Left colon (tissue), 2 donors: ENCODE measurements at regions not wholly inside any gene's neighbourhood (a gene's known extent, or its start where the extent isn't known, plus 50 kb on each side); places are given as distances from the start of the nearest gene placed in this dataset.

Experiments
- ATAC-seq: fragments of 200-7000 bp; cut with Tn5 transposase; one replicate; pipeline ENCODE4 v1.9.1; 2020; ENCODE audit warnings: mild to moderate bottlenecking, moderate library complexity
- DNase-seq, 2 donors: peaks; one replicate each; pipeline ENCODE4 v3.0.0-alpha.2; 2020
- intact Hi-C, 2 donors: fragments of 100-400 bp; cut with DNase I in 1 of 2; cut with micrococcal nuclease in 1 of 2; formaldehyde crosslinking; loops; one replicate each; pipeline versions ENCODE4 v1.11.2 to v1.14.0; 2022; cut with DNase I, micrococcal nuclease
- donor health status: DM: no; HTN: no; CAD: no.
- donor health status: DM: yes; HTN: yes; CAD: no.

DNA sequence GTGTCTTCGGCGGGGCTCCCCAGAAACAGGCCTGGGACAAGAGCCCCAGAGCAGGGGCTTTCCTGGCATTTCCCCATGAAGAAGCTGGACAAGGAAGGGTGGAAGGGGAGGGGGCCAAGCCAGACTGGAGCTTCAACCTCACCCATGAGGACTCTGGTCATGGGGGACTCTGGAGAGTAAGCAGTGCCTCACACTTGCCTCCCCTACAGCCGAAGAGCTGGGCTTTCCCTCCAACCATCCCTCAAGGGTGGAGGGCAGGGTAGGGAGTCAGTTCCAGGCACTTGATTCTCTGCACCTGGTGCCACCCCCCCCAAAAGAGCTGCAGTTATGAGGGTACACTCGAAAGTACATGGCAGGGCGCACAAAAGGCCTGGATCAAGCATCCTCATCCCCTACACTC, 246.6 kb downstream of the TFCP2L1 start:
- ATAC-seq, result no peak
- no peak for DNase-seq
- intact Hi-C loops, result no loop called here

DNA sequence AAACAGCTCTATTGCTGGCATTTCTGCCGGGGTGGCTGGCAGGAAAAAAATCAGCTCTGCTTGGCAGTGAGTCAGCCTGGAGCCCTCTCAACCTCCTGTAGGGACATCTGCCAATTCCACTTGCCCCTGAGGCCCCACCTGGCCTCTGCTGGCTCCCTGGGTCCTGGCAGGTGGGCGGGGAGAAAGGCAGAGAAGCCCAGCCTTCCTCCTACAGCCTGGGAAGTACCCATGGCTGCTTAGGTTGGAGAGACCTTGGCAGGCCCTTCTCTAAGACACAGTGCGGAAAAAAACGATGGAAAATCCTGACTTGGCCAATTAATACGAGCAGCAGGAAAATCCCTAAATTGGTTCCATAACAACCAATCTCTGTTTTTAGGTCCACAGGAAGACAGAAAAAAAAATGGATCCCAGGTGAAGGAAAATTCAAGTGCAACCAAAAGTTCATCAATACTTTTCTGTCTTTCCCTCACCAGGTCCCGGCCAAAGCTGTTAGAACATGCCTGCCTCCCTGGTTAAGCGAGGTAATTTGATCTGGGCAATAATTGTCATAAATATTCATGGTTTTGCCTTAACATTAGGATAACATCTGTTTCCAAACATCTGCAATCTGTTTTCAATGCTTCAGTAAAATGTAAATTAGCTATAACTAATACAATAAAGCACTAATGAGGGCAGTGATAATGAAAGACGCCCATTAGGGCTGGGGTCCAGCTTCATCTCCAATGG, 245.9 kb downstream of the TFCP2L1 start:
- ATAC-seq (peak; percentile 11), DNase-seq (no peak)
- intact Hi-C loops, result no loop called here

DNA sequence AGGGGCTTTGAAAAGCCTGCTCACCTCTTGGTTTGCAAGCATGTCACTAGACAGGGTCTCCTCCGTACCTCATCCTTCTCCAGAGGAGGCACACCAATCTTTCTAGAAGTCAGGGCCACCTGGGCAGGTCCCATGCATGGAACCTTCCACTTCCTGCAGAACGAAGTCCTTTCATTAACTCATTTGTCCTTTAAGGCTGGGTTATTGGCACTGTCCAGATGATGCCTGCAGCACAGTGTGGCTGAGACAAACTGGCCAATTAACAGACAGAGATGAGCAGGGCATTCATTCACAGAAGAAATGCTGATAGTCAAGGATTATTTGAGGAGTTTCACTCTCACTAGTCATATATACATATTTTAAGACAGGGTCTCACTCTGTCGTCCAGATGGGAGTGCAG, 245.3 kb downstream of the TFCP2L1 start:
- no peak for DNase-seq
- ATAC-seq, result no peak
- intact Hi-C loops, result no loop called here

DNA sequence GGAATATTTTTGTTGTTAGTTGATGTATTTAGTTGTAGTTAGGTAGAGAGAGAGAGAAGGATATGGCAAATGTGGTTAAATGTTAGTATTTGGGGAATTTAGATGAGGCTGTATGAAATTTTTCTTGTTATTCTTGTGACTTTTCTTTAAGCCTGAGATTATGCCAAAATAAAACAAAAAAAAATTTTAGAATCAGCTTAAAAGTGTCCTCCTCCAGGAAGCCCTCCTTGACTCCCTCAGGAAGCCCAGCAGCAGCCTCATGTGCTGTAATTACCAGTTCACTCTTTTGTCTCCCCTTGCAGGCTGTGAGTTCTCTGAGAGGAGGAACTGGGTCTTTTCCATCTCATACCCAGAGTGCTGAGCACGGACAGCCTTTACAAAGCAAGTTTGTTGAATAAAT, 243.5 kb downstream of the TFCP2L1 start:
- no peak for DNase-seq
- no peak for ATAC-seq
- intact Hi-C loops, result no loop called here

DNA sequence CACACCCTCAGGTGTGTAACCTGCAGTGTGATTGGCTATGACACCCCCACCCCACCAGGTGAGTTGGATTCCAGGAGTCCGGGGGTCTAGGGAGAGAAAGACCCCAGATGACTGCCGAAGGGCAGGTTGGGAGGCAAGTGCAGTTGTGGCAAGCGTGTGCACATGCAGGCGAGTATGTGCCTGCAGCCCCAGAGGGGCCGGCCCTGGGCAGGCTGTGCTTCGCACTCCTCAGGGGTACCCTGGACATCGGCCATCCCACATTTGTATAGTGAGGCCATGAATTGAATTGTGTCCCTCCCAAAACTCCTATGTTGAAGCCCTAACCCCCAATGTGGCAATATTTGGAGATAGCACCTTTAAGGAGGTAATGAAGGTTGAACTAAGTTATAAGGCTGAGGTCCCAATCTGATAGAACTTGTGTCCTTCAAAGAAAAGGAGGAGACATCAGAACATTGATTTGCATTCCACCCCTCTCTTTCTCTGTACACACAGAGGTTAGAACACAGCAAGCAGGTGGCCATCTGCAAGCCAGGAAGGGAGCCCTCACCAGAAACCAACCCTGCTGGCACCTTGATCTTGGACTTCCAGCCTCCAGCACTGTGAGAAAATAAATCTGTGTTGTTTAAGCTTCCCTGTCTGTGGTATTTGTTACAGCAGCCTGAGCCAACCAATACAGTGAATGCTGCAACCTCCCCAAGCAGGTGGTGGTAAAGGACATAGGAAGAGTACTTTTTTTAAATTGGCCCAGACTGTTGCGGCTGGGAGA, 241.8 kb downstream of the TFCP2L1 start:
- intact Hi-C loops, result no loop called here
- no peak for ATAC-seq
- no peak for DNase-seq

DNA sequence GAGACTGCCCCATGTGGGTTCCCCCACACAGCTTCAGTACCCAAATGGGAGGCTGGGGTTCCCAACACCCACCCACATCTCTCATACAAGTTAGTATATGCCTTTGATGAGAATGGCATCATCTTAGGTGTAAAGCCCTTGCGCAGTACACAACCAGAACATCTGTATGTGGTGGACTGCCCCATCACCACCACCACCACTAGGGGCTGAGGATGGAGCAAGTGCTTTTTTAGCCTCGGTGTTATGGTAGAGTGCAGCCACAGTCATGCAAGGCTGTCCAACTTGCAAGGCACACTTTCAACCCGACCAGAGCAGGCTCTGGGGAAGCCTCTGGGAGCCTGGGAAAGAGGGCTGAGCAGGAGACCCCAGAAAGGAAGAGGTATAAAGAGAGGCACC, 241.2 kb downstream of the TFCP2L1 start:
- intact Hi-C loops, result no loop called here
- DNase-seq (no peak), ATAC-seq (no peak)

DNA sequence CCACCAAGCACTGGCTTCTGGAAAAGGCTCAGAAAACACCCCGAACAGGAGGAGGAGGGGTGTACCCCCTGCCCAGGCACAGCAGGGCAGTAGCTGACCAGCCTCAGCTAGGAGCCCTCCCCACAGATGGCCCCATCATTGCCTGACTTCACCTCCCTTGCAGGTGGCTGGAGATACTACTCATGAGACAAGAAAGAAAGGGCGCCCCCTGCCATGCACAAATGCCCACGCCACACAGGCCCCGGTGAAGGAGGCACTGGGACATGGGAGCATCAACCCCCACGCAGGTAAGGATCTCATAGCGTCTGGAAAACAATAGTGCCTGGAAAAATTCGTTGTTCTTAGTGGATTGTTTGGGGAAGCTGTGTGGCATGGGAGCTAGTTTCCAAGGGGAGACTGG, 240.6 kb downstream of the TFCP2L1 start:
- intact Hi-C loops, result no loop called here
- DNase-seq, result peak in 1 of 2 donors; percentile 31
- no peak for ATAC-seq

DNA sequence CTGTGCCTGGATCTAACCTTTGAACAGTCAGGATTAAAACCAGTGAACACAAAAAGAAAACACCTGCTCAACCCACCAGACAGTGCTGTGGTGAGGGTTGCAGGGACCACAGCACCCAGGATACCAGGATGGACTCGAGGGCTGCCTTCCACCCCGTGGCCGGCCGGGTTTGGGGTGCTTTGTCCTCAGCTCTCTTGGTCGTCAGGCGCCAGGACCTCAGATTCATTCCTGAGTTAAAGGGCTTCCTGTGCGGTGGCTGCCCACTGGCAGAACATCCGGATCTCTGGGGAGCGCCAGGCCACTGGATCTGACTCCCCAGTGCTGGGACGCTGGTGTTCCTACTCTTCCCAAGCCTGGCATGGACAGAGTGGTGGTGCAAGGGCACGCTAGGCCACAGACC, 239.8 kb downstream of the TFCP2L1 start:
- DNase-seq, result no peak
- no peak for ATAC-seq
- intact Hi-C loops, result no loop called here

DNA sequence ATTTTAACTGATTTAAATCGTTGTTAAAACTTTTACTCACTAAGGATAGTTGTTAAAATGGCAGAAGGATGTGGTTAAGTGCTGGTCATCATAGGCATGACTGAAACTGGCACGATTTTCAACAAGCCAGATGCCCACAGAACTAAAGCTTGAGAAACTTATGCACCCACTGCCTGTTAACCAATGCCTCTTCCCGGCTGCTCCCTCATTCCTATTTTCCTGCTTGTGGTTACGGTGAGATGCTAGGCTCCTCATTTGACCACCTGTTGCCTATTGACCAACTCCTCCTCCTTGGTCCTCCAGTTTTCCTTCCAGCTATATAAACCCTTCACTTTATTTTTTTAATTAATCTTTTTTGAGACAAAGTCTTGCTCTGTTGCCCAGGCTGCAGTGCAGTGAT, 238.7 kb downstream of the TFCP2L1 start:
- DNase-seq, result no peak
- ATAC-seq, result no peak
- intact Hi-C loops, result no loop called here

DNA sequence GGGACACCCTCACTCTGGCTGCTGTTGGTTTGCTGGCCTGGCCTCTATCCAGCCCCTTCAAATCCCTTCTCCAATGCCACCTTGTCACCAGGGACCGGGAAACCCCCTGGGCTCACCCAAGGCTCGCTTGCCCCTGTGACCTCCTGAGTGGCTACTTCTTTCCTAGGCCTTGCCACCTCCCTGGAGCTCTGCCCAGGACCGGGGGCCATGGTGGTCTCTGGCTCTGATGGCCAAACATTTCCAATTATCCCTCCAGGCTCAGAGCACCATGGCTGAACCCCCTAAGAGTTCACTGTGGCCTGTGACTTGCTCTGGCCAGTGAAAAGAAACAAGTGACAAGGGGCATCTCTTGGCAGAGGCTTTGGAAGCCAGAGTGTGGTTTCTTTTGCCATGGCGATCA, 237.6 kb downstream of the TFCP2L1 start:
- ATAC-seq (no peak), DNase-seq (no peak)
- intact Hi-C loops, result no loop called here

DNA sequence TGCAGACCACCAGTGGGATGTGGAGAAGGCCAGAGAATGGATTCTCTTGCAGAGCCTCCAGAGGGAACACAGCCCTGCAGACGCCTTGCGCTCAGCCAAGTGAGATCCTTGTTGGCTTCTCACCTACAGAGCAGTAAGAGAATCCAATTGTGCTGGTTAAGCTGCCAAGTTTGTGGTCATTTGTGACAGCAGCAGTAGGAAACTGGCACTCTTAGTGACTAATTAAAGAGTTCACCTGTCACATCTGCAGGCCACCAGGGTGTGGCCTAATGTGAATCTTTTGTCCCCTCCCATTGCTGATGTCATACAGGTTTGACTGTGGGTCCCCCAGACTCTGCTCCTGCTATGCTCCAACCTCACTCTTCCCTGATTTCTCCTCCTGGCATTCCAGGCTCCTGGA, 235.9 kb downstream of the TFCP2L1 start:
- DNase-seq (no peak), ATAC-seq (no peak)
- intact Hi-C loops, result no loop called here

DNA sequence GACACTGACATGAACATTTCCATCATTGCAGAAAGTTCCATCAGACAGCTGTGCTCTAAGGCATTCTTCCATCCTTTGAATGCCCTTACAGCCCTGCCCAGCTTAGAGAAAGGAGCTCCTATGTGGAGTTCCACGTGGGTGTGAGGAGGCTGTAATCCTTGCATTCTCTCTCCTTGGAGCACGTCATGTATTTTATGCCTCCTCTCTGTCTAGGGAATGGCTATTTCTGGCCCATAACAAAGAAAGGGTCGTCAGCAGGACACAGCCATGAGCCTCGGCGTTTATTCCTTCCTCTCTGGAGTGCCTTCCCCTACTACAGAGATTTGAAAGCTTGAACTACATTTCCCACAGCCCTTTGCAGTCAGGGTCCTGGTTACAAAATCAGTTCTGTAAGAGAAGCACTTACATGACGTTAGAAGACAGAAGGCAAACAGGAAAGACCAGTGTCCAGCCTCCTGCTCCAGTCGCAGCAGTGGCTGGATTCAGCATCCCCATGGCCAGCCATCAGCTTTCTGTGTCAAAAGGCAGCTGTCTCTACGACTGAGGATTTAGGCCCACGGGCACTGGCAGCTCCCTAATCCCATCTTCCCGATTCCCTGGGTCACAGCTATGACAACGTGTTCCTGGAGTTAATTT, 234.9 kb downstream of the TFCP2L1 start:
- ATAC-seq, result no peak
- DNase-seq, result no peak
- intact Hi-C loops, result no loop called here

DNA sequence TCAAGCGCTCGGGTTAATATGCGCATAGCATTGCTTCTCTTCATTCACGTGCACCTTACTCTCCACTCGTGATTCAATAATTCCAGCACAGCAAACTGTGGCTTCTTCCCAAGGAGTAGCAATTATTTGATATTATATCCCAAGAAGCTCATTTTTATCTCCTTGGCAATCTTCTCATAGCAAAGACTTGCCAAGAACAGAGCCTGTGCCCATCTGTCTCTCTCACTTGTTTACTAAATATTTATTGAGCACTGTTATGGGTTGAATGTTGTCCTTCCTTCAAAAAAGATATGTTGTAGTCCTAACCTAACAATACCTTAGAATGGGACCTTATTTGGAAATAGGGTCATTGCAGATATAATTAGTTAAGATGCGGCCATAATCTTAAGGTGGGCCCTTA, 233.7 kb downstream of the TFCP2L1 start:
- DNase-seq, result no peak
- intact Hi-C loops, result no loop called here

DNA sequence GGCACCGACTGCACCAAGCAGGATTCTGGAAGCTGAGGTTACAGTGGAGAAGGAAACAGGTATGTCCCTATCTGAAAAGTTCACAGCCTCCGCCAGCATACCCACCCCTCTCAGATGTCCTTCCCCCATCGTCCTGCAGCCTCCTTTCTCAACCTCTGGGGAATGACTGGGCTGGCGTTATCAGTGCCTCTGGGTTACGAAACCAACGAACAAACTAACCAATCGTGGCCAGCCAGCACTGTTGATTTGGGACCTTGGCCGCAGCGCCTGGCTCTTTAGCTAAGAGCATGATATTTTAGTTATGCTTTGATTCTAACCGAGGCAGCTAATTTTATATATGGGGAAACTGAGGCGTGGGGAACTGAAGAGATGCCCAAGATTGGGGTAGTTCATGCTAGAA, 233.0 kb downstream of the TFCP2L1 start:
- intact Hi-C loops, result no loop called here
- DNase-seq (no peak), ATAC-seq (no peak)

More for the DNA sequence above, 233.7 kb downstream of the TFCP2L1 start:
- ATAC-seq, result no peak

DNA sequence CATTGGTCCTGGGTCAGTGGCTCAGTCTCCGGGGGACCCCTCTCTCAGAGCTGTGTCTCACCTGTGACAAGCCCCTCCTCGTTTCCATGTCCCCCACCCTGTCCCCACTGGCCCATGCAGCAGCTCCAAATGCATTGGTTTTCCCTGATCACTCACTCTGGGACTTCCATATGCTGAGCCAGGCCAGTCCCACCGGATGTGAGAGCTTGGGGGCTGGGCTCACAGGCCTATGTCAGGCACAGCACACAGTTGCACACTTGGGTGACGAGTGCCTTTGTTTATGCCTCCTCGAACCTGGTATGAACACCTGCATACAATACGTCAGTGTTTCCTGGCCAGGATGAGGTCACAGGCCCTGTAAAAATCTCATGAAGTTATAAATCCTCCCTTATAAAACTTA, 232.5 kb downstream of the TFCP2L1 start:
- intact Hi-C loops, result no loop called here
- ATAC-seq (peak; percentile 69), DNase-seq (no peak)

DNA sequence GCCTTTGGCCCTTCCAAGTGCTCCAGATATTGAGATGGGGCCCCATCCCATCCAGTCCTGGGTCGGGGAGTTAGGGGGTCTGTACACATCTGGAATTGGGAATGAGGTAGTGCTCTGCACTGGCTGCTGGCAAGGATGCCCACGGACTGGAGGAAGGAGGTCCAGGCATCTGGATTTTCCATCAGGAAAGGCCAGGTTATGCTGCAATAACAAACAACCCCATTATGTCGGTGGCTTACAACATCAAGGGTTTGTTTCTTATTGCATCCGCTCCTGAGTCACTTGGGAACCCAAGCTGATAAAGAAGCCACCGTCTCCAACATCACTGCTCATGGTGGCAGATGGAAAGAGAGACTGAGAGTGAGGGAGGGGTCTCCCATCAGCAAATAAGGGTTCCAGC, 229.9 kb downstream of the TFCP2L1 start:
- DNase-seq (no peak), ATAC-seq (no peak)
- intact Hi-C loops, result no loop called here

DNA sequence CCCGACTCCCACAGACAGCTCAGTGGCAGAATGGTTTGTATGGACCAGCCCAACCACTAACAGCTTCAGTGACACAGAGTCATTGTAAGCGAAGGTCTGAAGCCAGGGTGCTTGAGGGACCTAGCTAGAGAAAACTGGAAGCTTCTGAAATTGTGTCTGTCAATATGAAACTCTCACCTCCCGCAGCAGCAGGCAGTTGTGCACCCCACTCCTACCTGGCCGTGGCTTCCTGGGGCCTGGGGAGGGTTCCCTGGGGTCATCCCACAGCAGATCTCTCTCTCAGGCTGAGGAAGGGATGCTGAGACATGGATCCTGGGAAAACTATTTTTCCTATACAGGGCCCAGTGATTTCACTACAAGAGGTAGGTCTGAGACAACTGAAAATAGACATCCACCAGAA, 229.5 kb downstream of the TFCP2L1 start:
- DNase-seq (no peak), ATAC-seq (no peak)
- intact Hi-C loops, result no loop called here

DNA sequence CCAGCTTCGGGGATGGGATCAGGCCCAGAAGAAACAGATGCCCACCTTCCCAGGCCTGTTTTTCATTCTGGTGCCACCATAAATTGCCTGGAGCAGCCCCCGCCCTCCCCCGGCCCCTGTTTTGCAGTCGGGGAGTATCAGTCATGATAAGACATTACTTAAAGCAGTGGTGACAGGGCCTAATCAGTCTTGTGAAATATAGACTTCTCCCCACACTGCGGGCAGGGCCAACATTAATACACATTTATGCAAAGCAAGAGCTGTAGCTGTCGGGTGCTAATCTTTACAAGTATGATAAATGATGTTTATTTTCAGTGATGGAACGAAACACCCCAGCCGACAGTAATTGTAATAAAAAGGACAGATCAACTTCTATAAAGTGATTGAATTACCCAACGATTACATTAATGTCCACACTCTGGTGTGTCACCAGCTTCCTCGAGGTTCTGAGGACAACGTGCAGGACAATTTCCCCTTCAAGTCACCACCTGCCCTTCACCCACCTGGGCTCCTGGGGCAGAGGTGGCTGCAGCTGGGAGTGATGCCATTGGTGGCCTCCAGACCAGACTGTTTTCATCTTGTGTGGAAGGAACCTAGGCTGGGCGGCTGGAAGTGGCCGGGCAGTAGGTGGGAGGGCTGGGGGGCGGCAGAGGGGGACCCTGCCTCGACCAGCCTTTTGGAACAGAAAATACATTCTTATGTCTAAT, 226.0 kb downstream of the TFCP2L1 start:
- peak; percentile 42 for ATAC-seq
- DNase-seq, result no peak
- intact Hi-C loops, result no loop called here
